Psoas muscle (tissue), 7 donors: ENCODE measurements at regions not wholly inside any gene's neighbourhood (a gene's known extent, or its start where the extent isn't known, plus 50 kb on each side); places are given as distances from the start of the nearest gene placed in this dataset.

Source experiments
- ATAC-seq, 4 donors: fragments of 200-7000 bp; cut with Tn5 transposase; one replicate each; pipeline ENCODE4 v1.9.1; 2020; ENCODE audit warnings: moderate library complexity in 3 of 4, mild to moderate bottlenecking in 2 of 4
- DNase-seq, 2 donors: peaks; one replicate each; pipeline ENCODE4 v3.0.0-alpha.2; 2020
- H3K27ac ChIP-seq: fragments of 200-600 bp; one replicate; pipeline ENCODE4 v1.8.0; 2022
- H3K27me3 ChIP-seq, 3 donors: fragments of 200-600 bp in 1 of 3; one replicate each; pipeline versions ENCODE4 v1.6.1 to v1.8.0; 2013 to 2022; ENCODE audit warnings: low read length in 2 of 3, mild to moderate bottlenecking in 2 of 3, moderate library complexity in 1 of 3; ENCODE audit not compliant: insufficient read depth in 3 of 3
- H3K36me3 ChIP-seq, 2 donors: fragments of 200-600 bp in 1 of 2; one replicate each; pipeline versions ENCODE4 v1.6.1 to v1.8.0; 2013 to 2022; ENCODE audit warnings: low read depth in 1 of 2, mild to moderate bottlenecking in 1 of 2, moderate library complexity in 1 of 2; ENCODE audit not compliant: insufficient read depth in 1 of 2
- H3K4me1 ChIP-seq: fragments of 200-600 bp; one replicate; pipeline ENCODE4 v1.8.0; 2022
- H3K4me3 ChIP-seq: fragments of 200-600 bp; one replicate; pipeline ENCODE4 v1.8.0; 2022; ENCODE audit warnings: mild to moderate bottlenecking
- H3K9me3 ChIP-seq: fragments of 200-600 bp; one replicate; pipeline ENCODE4 v1.8.0; 2022
- CTCF ChIP-seq: fragments of 200-600 bp; IDR thresholded peaks from one replicate; pipeline ENCODE4 v1.8.0; 2022; ENCODE audit warnings: antibody characterized with exemption
- WGBS, 3 donors: extraction: QIAGEN DNeasy Blood & Tissue Kit; methylation state at CpG; one replicate each; pipeline versions ENCODE4 v1.1.6 to v1.1.7; 2013; 5-methylcytosine and 5-hydroxymethylcytosine counted together
- intact Hi-C, 2 donors: fragments of 100-400 bp; cut with DNase I; formaldehyde crosslinking; loops; one replicate each; pipeline versions ENCODE4 v1.11.0 to v1.14.2; 2022
- donor health status: healthy with polysubstance abuse.
- donor health status: DM: no; HTN: no; CAD: no; lungs with moderate emphysema.
- donor health status: Bipolar disorder and iron deficiency.
- donor health status: healthy.
- donor health status: DM: yes; HTN: yes; CAD: no.
- donor health status: DM: no; HTN: no; CAD: no.
- donor health status: DM: yes; HTN: yes; CAD: no.

- no peaks in the 10 kb centered on the region for H3K9me3 ChIP-seq
- DNase-seq (no peak), ATAC-seq (peak in 2 of 4 donors; percentile 11 to 37)
- H3K36me3 ChIP-seq, result no peaks in the 10 kb centered on the region
- 53 to 70% (median 66%) methylated on average over 3 of the region's 3 CpGs for WGBS, 3 donors
- peaks cover 9% of the 10 kb centered on the region for H3K4me1 ChIP-seq
- no peak overlapping the region for H3K4me3 ChIP-seq
- intact Hi-C loops, result no loop called here
- no peaks in the 10 kb centered on the region for H3K27me3 ChIP-seq
- no peak for TF ChIP-seq CTCF
- H3K27ac ChIP-seq, result no peak overlapping the region
These were observed 125.1 kb downstream of the ETS2 start for GRCh38 chr21:38930853-38931252.

GRCh38 chr21:38930066-38930465 is 124.3 kb downstream of the ETS2 start:
- no peak for TF ChIP-seq CTCF
- ATAC-seq (no peak), DNase-seq (no peak)
- intact Hi-C loops, result no loop called here
- Histone ChIP-seq H3K36me3 (no peaks in the 10 kb centered on the region), H3K27ac (no peak overlapping the region), H3K4me1 (peaks cover 15% of the 10 kb centered on the region), H3K27me3 (no peaks in the 10 kb centered on the region), H3K4me3 (no peak overlapping the region), H3K9me3 (no peaks in the 10 kb centered on the region)
- WGBS, 3 donors, result 98 to 100% (median 100%) methylated on average over 2 of the region's 2 CpGs

- whole genome bisulfite sequencing, 3 donors, result 96 to 100% (median 100%) methylated on average over 1 of the region's 1 CpG
- Histone ChIP-seq H3K36me3 (no peaks in the 10 kb centered on the region), H3K9me3 (no peaks in the 10 kb centered on the region), H3K4me1 (peaks cover 15% of the 10 kb centered on the region), H3K27me3 (no peaks in the 10 kb centered on the region), H3K27ac (no peak overlapping the region), H3K4me3 (no peak overlapping the region)
- no peak for ATAC-seq
- no peak for TF ChIP-seq CTCF
- intact Hi-C loops, result loop anchor here (5.0 to 10.0 kb wide), 4 partner anchors 53 to 195 kb away; no protein-coding TSS in a partner anchor
- no peak for DNase-seq
These were observed 123.9 kb downstream of the ETS2 start for GRCh38 chr21:38929652-38930051.

GRCh38 chr21:38929142-38929541 is 123.4 kb downstream of the ETS2 start:
- no peak for ATAC-seq
- no peak for TF ChIP-seq CTCF
- 89 to 100% (median 100%) methylated on average over 1 of the region's 1 CpG for WGBS, 3 donors
- Histone ChIP-seq H3K9me3 (no peaks in the 10 kb centered on the region), H3K27ac (no peak overlapping the region), H3K27me3 (no peaks in the 10 kb centered on the region), H3K36me3 (no peaks in the 10 kb centered on the region), H3K4me1 (peaks cover 15% of the 10 kb centered on the region), H3K4me3 (no peak overlapping the region)
- intact Hi-C loops, result loop anchor here (5.0 to 10.0 kb wide), 4 partner anchors 53 to 196 kb away; no protein-coding TSS in a partner anchor
- no peak for DNase-seq

GRCh38 chr21:38927776-38928175 is 122.0 kb downstream of the ETS2 start:
- ATAC-seq, result no peak

More at GRCh38 chr21:38927776-38928175, 122.0 kb downstream of the ETS2 start:
- Histone ChIP-seq H3K27ac (no peak overlapping the region), H3K4me3 (no peak overlapping the region), H3K9me3 (no peaks in the 10 kb centered on the region), H3K27me3 (no peaks in the 10 kb centered on the region), H3K36me3 (no peaks in the 10 kb centered on the region), H3K4me1 (peaks cover 15% of the 10 kb centered on the region)
- TF ChIP-seq CTCF, result no peak
- DNase-seq, result no peak
- intact Hi-C loops, result loop anchor here (5.0 to 10.0 kb wide), 4 partner anchors 55 to 197 kb away; no protein-coding TSS in a partner anchor
- WGBS, 3 donors, result 86 to 93% (median 93%) methylated on average over 3 of the region's 3 CpGs
